ENCODE measurements at regions not wholly inside any gene's neighbourhood (a gene's known extent, or its start where the extent isn't known, plus 50 kb on each side); places are given as distances from the start of the nearest gene placed in this dataset.

DNA sequence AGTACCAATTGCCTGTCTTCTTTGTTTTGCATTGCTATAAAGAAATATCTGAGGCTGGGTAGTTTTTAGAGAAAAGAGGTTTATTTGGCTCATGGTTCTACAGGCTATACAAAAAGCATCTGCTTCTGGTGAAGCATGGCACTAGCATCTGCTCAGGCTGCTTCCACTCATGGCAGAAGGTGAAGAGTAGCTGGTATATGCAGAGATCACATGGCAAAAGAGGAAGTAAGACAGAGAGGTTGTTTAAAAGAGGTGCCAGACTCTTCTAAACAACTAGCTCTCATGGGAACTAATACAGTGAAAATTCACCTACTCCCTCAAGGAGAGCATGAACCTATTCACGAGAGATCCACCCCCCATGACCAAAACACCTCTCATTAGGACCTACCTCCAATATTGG is 56.7 kb upstream of the GUCA2B start:
- no peak for DNase-seq

DNA sequence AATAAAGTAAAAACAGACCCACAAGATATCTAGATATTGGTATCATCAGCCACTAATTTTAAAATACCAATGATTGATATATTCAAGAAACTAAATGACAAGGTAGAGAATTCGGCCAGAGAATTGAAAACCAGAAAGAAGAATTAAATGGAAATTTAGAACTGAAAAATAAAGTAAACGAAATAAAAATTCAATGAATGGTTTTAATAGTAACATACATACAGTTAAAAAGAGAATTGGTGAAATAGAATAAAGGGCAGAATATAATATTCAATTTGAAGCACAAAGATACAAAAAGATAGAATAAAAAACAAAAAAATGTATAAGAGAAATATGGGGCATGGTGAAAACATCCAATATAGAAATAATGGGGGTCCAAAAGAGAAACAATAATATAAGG is 64.0 kb upstream of the GUCA2B start:
- no peak for DNase-seq

DNA sequence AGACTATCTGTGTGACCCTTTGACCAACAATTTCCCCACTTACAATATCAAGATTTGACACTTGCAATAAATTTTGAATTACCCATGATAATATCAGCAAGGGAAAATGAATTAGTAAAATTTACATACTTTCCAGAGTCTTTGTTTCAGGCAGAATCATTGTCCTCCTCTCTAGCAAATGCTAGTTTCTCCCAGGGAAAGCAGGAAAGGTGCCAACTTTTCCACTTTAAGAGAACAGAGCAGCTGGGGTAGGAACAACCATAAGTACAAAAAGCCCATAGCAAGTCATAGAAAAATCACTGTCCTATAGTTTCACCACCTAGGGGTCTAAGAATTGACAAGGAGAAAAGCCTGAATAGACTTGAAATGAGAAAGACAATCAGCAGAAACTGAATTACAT is 67.1 kb upstream of the GUCA2B start:
- no peak for DNase-seq

DNA sequence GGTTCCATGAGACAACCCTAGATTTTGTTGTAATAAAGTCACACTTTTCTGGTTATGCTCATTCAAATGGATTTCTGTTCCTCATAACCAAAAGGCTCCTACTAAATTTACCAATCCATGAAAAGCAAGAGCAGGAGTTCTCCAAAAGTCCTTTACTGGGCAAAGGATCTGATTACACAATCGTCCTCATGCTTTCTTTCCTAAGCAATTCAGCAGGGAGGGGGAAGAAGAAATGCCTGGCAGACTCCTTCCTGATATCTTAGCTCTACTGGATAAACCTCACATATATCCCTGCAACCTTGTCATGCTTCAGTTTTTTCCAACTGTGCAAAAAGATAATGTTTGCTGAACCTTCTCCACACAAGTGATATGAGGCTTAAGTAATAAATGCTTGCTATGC is 67.6 kb upstream of the GUCA2B start:
- DNase-seq = no peak

DNA sequence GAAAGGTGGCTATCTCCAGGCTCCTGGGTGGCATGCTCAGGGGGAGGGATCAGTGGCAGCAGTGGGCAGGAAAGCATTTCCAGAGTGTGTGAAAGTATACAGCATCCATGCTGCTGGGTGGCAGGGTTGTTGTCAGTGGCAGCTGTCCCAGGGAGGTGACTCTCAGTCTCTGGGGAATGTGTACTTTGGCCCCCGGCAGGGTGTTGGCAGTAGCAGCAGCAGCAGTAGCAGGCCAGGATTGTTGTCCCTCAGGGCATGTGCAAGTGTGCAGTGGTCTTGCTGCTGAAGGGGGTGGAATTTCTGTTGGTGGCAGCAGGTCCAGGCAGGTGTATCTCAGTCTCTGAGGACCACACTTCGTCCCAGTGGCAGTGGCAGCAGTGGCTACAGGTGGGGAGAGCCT is 71.7 kb upstream of the GUCA2B start:
- no peak for DNase-seq

DNA sequence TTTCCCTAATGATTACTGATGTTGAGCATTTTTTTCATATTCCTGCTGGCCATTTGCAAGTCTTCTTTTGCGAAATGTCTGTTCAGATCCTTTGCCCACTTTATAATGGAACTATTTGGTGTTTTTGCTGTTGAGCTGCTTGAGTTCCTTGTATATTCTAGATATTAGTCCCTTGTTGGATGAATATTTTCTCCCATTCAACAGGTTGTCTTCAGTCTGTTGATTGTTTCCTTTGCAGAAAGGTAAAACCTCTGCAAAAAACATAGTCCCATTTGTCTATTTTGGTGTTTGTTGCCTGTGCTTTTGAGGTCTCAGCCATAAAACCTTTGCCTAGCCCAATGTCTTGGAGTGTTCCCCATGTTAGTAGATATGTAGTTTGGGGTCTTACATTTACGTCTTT is 78.0 kb upstream of the GUCA2B start:
- no peak for DNase-seq

DNA sequence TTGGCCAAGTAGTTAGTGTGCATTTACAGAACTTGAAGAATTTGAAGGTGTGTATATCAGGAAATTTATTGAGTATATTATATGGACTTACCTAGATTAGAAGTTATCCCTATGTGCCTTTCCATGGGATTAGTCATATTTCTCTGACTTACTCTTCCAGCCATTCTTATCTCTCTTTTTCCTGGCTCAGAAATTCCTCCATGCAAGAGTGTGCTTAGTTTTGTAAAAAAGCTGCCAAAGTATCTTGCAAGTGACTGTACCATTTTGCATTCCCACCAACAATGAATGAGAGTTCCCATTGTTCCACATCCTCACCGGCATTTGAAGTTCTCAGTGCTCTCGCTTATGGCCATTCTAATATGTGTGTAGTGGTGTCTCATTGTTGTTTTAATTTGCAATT is 82.2 kb upstream of the GUCA2B start:
- no peak for DNase-seq

DNA sequence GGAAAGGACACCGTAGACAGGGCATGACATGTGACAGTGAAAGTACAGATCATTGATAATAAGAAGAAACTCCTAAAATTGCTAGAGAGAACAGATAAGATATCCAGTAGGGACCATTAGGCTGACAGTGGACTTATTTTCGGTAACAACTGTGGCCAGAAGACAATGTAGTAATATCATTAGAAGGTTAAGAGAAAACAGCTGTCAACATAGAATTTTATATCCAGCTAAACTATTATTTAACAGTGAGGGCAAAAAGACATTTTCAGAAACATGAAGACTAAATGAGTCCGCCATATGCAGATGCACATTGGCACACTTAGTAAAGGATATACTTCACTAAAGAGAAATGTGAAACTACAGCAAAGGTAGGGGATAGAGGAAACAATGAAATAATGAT is 95.4 kb upstream of the GUCA2B start:
- no peak for DNase-seq

DNA sequence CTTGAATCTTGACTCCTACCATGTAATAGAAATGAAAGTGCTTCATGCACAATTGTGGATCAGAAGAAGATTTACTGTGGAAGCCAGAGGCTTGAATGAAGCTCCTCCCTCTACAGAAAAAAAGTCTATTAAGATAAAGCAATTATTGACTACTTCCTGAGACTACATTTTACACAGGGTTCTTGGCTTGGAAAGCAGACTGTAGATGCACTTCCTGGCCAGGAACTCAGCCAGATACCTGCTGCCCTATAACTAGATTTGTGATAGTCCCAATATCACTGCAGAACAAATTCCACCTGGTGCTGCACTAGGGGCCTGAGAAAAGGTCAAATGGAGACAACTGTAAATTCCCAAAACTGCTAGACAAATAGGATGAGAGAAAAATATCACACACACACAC is 96.8 kb upstream of the GUCA2B start:
- no peak for DNase-seq

DNA sequence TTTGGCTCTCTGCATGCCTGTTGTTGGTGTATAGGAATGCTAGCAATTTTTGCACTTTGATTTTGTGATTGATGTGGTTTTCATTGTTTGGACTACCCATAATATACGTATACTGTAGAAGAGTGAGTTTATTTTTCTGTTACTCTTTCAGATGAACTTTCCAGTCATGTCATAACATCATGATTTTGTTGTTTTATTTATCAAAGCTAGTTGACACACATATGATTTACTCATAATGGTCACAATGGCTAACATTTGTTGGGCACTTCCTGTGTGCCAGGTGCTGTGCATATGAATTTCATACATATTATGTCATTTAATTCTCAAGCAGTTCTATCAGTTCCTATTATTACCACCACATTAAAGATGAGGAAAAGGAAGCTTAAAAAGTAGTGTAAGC is 98.1 kb upstream of the GUCA2B start:
- no peak for DNase-seq

DNA sequence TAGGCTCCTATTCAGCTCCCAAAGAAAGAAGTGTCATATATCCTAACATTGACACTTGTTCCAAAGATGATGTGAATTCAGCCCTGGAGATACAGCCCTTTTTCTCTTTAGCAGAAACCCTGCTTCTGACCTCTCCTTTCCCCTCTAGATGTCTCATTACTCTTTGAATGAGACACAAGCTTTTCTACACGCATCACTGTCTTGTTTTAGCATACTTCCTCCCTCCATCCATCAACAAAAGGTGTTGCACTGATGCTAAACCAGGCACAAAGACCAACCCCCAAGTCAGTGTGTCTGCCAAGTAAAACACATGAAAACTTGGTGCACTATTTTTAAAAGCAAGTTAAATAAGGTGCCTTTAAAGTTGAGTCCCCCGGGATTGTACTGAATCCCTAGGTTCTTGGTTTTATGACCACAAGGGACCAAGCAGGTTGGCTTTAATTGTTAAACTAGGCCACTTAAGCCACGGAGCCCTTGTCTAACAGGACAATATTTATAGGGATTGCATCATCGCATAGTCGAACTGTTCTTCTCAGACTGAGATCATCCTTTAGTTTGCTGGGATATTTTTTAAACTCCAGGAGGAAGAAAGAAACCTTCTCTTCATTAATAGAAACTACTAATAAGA is 101.0 kb upstream of the GUCA2B start:
- no peak for DNase-seq

DNA sequence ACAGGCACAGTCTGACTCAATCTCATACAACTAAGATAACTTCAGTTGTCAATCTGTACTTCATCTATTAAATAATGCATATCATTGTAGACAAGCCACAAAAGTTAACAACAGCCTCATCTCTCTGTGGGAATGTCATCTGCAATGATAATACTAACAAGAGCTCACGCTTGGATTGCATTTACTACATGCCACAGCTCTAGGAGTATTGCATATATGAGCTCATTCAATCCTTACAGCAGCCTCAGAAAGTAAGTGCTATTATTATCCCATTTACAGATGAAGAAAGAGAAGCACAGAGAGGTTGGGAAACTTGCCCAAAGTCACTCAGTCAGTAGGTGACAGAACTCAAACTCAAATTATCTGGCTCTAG is 105.7 kb upstream of the GUCA2B start:
- DNase-seq = no peak

DNA sequence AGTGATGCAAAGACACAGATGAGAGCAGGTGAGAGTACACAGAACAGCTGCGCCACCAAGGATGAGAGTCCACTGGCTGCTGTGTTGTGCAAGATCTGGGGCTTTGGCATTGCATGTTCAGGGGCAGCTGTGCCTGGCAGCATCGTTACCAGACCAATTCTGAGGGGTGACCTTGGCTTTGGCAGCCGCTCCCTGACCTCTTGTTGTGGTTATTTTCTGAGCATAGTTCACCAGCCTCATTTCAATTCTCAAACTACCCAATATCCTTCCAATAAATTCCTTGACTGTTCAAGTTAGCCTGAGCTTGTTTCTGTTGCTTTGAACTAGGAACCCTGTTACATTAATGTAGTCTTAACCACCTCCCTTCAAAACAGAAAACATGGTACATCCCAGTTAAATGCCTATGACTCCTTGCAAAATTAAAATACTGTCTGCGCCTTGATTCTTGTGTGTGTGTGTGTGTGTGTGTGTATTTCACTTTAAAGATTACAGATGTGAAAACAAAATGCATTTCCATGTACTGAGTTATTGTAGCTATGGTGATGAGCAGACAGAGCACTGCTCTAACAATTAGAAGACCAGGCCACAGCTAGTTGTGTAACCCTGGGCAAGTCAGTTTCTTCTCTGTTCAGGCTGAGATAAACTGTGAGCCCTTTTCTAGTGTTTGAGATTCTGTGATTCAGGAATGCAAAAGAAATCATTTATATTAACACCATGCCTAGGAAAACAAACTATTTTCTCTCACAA is 106.3 kb upstream of the GUCA2B start:
- DNase-seq = no peak

DNA sequence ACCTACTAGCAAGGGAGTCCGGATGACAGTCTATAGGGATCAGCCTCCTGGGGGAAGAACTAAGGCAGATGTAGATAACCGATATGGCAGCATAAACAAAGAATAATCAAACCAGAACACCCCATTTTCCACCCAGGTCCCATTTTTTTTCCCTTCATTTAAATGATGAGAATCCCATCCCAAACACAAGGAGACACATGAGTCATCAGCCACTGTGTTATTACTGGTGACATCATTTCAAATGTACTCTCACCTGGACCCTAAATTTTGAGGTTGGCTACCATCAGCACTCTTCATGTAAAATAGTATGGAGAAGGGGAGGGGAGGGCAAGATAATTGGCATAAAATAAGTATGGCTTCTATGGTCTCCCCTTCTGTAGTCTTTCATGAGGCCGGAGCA is 108.9 kb upstream of the GUCA2B start:
- no peak for DNase-seq

DNA sequence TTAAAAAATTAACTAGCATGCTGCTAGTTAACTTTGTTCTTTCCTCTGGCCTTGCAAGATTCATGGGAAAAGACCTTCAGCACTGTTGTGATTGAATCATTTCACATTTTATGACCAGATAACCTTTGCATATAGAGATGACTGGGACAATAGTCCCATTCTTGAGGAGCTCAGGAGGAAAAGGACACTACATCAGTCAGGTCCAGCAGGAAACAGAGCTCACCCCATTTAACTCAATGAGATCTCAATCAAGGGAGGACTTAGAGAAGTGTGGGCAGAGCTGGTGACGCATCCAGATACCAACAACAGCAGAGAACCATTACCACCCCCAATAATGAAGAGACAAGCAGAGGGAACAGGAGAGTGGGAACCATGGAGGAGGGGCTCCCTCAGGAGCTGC is 109.4 kb upstream of the GUCA2B start:
- no peak for DNase-seq

DNA sequence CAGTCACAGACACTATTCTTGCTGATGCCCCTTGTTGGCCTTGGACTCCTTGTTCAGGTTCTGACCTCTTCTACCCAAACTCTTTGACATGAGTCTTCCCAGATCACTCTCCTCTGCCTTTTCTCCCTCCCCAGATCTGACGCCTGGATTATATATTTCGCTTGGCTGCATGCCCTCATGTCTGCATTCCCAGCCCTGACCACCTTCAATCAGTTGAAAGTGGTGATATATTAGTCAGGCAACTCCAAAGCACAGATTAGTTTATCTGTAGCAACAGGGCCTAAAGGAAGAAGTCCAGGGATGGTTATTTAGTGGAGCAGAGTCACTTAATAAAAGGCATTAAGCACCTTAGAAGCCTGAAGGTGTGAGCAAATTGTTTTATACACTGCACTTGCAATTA is 110.0 kb upstream of the GUCA2B start:
- DNase-seq = no peak

DNA sequence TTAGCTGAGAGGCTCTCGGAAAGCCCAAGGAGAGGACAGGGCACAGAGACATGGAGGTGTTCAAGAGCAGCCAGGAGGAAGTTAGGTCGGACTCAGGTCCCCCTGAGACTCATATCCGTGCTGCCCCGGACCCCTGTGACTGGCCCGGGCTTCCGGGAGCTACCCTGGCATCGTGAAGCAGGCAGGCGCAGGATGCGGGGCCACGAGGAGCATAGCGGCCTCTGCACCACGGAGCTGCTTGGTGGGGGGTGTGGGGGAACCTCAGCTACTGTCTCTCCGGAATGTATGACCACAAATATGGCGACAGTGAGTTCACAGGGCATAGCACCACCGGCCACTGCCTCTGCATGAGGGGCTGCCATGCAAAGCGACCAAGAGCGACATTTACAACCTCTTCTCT is 112.2 kb upstream of the GUCA2B start:
- DNase-seq = no peak

DNA sequence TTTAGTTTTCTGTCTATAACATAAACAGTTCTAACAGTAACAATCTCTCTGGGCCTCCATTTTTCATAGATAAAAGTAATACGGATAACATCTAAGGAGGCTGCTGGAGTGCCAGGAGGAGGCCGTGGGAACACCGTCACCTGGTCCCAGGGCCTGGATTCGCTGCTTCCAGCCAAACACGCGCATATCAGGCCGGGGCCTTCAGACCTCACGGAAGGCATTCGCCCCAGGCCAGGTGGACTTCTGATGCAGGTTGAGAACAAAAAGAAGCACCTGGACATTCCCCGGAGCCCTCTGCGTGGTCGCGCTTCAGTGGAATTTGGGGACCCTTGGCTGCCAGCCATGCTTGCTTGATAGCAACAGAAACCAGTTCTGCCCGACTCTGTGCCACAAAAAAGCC is 113.1 kb upstream of the GUCA2B start:
- no peak for DNase-seq

DNA sequence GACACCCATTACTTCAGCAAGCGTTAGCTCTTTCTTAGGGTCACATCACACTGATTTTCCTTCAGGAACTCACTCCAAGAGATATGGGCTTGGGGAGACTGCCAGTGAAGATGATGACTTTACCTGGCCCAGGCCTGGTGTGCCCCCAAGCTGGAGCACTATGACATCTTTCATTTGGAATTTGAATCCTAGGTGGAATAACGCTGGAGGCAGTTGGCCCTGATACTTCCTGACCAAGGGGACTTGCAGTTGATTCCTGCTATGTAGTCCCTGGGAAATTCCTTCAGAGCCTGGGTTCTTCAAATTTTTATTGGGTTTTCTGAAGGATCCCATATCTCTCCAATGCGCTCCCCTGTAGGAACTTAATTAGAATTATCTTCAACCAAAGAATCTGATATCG is 114.9 kb upstream of the GUCA2B start:
- DNase-seq = no peak

DNA sequence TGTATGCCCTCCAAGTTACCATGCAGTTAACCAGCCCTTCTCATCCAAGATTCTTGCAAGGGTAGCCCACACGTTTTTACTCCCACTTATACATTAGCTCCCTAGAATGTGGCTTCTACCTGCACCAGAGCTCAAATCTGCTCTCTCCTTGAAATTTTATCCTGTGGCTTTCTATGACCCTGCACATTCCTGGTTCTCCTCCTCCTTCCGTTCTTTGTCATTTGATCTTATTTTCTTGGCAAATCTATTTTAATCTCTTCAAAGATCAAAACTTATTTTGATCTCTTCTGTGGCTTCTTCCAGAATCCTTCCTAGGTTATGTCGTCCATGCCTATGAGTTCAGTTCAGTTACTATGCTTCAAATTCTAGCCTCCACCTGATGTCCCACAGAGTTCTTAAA is 115.6 kb upstream of the GUCA2B start:
- DNase-seq = no peak

DNA sequence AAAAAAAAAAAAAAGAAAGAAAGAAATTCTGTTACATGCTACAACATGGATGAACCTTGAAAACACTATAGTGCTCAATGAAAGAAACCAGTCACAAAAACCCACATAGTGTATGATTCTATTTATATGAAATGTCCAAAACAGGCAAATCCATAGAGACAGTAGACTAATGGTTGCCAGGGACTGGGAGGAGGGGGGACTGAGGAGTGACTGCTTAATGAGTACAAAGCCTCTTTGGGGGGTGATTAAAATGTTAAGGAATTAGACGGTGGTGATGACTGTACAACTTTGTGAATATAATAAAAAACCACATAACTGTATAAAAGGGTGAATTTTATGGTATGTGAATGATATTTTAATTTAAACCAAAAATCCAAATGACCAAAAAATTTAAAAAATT is 116.0 kb upstream of the GUCA2B start:
- DNase-seq = no peak

DNA sequence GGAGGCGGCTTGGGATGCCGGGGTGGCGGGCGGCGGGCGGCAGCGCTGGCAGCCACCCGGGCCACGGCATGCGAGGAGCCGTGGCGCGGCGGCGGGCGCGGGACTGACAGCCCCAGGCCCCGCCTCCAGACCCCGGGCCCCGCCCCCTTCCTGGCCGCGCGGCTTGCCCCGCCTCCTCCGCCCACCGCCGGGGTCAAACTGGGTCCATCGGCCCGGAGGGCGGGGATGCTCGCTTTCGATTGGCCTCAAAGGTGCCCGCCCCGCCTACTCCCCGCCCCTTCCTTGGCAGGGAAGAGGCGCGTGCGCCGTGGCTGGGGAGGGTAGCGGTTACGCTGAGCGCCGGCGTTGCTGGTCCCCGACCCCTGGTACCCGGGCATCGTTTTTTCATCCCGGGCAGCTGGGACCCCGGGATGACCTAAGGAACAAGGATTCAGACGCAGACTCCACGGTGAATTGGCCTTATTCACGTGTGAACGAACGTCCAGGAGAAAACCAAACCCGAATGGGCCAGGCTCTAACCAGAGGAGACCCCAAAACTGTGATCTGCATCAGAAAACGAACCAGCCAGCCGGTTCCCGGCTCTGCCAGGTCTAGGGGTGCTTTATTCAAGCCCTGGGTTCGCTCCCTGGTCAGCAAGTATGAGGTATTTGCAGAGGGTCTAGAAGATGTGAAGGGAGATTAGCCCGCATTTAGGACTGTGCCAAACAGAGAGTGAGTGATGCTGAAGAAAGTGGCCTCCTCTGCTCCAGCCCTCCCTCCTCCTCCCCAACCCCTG is 117.2 kb upstream of the GUCA2B start:
- DNase-seq = peak; percentile 66 to 78

DNA sequence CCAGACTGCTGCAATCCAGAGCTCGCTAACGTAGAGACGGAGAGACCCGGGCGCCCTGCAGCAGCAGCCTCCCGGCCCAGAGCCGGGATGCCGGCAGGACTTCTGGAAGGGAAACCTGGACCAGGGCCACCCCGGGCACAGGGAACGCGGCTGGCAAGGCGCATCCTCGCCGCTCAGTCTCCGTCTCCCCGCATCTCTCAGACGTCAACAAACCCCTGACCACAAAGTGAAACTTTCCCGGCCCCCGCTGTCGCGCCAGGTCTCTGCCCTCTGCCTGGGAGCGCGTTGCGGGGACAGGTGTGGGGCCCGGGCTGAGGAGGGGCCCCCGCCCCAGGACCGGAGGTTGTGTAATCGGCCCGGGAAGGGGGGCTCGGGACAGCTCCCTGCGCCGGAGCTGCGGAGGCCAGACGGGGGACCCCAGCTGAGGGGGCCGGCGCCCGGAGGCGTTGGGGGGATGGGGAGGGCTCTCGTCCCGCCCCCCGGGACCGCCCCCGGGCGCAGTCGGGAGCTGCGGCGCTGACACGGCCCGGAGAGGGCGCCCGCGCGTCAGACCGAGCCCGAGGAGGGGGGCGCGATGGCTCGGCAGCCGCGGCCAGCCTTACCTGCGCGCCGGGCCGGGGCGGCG is 116.6 kb upstream of the HIVEP3 start:
- DNase-seq = peak in 1 of 2 experiments; percentile 40

DNA sequence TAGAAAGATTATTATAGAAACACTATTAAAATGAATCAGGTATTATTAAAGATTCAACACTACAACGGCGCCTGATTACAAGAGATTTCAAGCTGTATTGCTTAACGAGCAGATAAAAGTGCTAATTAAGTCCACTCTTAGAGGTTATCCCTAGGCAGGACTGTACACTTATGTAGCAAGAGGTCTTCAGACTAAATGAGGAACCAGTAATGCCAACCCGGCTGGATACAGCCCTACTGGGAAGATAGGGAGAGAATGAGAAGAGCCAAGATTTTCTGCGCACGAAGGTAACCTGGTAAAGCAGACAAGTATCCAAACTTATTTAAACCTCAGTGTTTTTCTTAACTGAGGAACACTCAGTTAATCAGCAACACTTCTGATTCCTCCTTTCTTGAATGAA is 115.7 kb upstream of the HIVEP3 start:
- peak; percentile 15 to 32 for DNase-seq
